ENCODE measurements at regions not wholly inside any gene's neighbourhood (a gene's known extent, or its start where the extent isn't known, plus 50 kb on each side); places are given as distances from the start of the nearest gene placed in this dataset.

DNA sequence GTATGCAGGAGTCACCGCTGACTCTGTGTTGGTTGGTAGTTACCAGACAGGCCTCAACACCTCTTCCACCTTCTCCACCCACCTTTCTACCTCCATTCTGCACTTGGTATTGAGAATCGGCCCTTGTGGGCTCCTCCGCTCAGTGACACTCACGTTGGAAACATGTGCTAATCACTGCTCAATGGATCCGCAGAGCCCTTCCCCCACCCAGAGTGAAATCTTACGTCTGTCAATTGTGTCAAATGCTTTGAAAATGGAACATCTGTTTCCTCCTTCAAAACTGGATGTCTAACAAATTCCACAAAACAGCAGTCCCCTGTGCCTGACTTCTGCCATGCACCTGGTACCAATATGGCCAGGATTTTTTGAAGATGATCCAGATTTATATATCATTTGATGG is 65.5 kb upstream of the NRIP1 start:
- TF ChIP-seq POLR2AphosphoS5 (IDR thresholded peaks at IDR 0.05) = no peak
- TF ChIP-seq, protein P1, sequence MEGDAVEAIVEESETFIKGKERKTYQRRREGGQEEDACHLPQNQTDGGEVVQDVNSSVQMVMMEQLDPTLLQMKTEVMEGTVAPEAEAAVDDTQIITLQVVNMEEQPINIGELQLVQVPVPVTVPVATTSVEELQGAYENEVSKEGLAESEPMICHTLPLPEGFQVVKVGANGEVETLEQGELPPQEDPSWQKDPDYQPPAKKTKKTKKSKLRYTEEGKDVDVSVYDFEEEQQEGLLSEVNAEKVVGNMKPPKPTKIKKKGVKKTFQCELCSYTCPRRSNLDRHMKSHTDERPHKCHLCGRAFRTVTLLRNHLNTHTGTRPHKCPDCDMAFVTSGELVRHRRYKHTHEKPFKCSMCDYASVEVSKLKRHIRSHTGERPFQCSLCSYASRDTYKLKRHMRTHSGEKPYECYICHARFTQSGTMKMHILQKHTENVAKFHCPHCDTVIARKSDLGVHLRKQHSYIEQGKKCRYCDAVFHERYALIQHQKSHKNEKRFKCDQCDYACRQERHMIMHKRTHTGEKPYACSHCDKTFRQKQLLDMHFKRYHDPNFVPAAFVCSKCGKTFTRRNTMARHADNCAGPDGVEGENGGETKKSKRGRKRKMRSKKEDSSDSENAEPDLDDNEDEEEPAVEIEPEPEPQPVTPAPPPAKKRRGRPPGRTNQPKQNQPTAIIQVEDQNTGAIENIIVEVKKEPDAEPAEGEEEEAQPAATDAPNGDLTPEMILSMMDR (IDR thresholded peaks at IDR 0.05) = no peak
- TF ChIP-seq POLR2A (IDR thresholded peaks at IDR 0.05) = no peak

Measured in suprapubic skin (tissue), 4 donors.